ENCODE measurements at regions not wholly inside any gene's neighbourhood (a gene's known extent, or its start where the extent isn't known, plus 50 kb on each side); places are given as distances from the start of the nearest gene placed in this dataset.

DNA sequence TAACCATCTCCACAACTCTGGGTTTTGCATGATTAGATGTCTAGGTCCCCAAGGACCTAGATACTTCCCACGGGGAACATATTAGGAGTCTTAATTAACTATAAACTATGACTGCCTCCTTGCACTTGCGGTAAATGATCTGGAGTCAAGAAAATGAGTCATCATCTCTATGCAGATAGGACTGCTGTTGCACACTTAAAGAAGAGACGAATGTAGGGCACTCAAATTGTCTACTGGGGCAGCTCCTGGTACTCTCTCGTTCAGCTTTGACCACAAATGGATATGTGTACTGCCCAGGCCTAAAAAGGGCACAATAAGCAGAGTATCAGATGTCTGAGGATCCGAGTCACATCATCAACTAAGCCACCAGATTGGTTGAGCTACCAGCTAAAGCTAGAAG, 1783.4 kb upstream of the AGA start:
- TF ChIP-seq, protein P1, sequence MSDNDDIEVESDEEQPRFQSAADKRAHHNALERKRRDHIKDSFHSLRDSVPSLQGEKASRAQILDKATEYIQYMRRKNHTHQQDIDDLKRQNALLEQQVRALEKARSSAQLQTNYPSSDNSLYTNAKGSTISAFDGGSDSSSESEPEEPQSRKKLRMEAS (IDR thresholded peaks at IDR 0.05; ENCODE audit: low read depth, low read length) = no peak
- TF ChIP-seq TAF1 (IDR thresholded peaks at IDR 0.05; ENCODE audit: borderline replicate concordance, low read depth, low read length) = no peak
- TF ChIP-seq, protein P2, sequence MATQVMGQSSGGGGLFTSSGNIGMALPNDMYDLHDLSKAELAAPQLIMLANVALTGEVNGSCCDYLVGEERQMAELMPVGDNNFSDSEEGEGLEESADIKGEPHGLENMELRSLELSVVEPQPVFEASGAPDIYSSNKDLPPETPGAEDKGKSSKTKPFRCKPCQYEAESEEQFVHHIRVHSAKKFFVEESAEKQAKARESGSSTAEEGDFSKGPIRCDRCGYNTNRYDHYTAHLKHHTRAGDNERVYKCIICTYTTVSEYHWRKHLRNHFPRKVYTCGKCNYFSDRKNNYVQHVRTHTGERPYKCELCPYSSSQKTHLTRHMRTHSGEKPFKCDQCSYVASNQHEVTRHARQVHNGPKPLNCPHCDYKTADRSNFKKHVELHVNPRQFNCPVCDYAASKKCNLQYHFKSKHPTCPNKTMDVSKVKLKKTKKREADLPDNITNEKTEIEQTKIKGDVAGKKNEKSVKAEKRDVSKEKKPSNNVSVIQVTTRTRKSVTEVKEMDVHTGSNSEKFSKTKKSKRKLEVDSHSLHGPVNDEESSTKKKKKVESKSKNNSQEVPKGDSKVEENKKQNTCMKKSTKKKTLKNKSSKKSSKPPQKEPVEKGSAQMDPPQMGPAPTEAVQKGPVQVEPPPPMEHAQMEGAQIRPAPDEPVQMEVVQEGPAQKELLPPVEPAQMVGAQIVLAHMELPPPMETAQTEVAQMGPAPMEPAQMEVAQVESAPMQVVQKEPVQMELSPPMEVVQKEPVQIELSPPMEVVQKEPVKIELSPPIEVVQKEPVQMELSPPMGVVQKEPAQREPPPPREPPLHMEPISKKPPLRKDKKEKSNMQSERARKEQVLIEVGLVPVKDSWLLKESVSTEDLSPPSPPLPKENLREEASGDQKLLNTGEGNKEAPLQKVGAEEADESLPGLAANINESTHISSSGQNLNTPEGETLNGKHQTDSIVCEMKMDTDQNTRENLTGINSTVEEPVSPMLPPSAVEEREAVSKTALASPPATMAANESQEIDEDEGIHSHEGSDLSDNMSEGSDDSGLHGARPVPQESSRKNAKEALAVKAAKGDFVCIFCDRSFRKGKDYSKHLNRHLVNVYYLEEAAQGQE (IDR thresholded peaks at IDR 0.05; ENCODE audit: low read depth, low read length) = no peak
- TF ChIP-seq, protein P3, sequence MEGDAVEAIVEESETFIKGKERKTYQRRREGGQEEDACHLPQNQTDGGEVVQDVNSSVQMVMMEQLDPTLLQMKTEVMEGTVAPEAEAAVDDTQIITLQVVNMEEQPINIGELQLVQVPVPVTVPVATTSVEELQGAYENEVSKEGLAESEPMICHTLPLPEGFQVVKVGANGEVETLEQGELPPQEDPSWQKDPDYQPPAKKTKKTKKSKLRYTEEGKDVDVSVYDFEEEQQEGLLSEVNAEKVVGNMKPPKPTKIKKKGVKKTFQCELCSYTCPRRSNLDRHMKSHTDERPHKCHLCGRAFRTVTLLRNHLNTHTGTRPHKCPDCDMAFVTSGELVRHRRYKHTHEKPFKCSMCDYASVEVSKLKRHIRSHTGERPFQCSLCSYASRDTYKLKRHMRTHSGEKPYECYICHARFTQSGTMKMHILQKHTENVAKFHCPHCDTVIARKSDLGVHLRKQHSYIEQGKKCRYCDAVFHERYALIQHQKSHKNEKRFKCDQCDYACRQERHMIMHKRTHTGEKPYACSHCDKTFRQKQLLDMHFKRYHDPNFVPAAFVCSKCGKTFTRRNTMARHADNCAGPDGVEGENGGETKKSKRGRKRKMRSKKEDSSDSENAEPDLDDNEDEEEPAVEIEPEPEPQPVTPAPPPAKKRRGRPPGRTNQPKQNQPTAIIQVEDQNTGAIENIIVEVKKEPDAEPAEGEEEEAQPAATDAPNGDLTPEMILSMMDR (IDR thresholded peaks at IDR 0.05 in 2 of 3, conservative IDR thresholded peaks at IDR 0.05 in 1 of 3; ENCODE audit: control insufficient read depth in 2 of 3, extremely low read depth in 1 of 3, insufficient read depth in 1 of 3, low read depth in 3 of 3, low read length in 3 of 3) = no peak
- TF ChIP-seq EZH2 (IDR thresholded peaks at IDR 0.05; ENCODE audit: borderline replicate concordance, control insufficient read depth, low read depth, low read length) = no peak
- no peak for TF ChIP-seq MYC (IDR thresholded peaks at IDR 0.05; ENCODE audit: insufficient read depth, insufficient read length, insufficient replicate concordance, low read length, severe bottlenecking)
- TF ChIP-seq FOS (IDR thresholded peaks at IDR 0.05; ENCODE audit: borderline replicate concordance, extremely low read depth, insufficient read length) = no peak
- TF ChIP-seq, protein P4, sequence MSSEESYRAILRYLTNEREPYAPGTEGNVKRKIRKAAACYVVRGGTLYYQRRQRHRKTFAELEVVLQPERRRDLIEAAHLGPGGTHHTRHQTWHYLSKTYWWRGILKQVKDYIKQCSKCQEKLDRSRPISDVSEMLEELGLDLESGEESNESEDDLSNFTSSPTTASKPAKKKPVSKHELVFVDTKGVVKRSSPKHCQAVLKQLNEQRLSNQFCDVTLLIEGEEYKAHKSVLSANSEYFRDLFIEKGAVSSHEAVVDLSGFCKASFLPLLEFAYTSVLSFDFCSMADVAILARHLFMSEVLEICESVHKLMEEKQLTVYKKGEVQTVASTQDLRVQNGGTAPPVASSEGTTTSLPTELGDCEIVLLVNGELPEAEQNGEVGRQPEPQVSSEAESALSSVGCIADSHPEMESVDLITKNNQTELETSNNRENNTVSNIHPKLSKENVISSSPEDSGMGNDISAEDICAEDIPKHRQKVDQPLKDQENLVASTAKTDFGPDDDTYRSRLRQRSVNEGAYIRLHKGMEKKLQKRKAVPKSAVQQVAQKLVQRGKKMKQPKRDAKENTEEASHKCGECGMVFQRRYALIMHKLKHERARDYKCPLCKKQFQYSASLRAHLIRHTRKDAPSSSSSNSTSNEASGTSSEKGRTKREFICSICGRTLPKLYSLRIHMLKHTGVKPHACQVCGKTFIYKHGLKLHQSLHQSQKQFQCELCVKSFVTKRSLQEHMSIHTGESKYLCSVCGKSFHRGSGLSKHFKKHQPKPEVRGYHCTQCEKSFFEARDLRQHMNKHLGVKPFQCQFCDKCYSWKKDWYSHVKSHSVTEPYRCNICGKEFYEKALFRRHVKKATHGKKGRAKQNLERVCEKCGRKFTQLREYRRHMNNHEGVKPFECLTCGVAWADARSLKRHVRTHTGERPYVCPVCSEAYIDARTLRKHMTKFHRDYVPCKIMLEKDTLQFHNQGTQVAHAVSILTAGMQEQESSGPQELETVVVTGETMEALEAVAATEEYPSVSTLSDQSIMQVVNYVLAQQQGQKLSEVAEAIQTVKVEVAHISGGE (CRISPR knock-in tag; IDR thresholded peaks at IDR 0.05) = no peak

Measured in GM12878 (cell line).